H1 (cell line): ENCODE measurements at regions not wholly inside any gene's neighbourhood (a gene's known extent, or its start where the extent isn't known, plus 50 kb on each side); places are given as distances from the start of the nearest gene placed in this dataset.
A peak's percentile ranks its signal among the peaks of the same experiment; 100 is the strongest.

ENCODE experiments used
- CTCF ChIA-PET: fragments of 300-600 bp; sonication (Branson Sonifier 250); formaldehyde crosslinking; loops from one replicate; lab custom pipeline; 2021; ENCODE audit not compliant: partially characterized antibody; lab: Charles Lee
- POLR2A ChIA-PET: fragments of 300-600 bp; sonication (Branson Sonifier 250); formaldehyde crosslinking; loops from one replicate; lab custom pipeline; 2021; ENCODE audit warnings: inconsistent platforms; ENCODE audit not compliant: partially characterized antibody; lab: Charles Lee
- DNase-seq, 2 experiments: peaks; one replicate each; pipeline versions ENCODE4 v3.0.0 to v3.0.0-alpha.2; 2010 to 2022; ENCODE audit warnings: low spot score in 2 of 2, low read depth in 1 of 2, mixed read lengths in 1 of 2
- FAIRE-seq: peaks from 2 replicates; lab custom pipeline; 2011; peaks lifted over from hg19 to GRCh38; lab: Jason Lieb, UNC
- H2AFZ ChIP-seq: 2 replicates; pipeline ENCODE4 v1.8.1; 2012; ENCODE audit warnings: low read length, inconsistent platforms
- H2AK5ac ChIP-seq: 2 replicates; pipeline ENCODE4 v1.6.1; 2013; ENCODE audit warnings: low read depth, low read length
- H2BK120ac ChIP-seq: replicated peaks from 2 replicates; pipeline ENCODE3; 2013; ENCODE audit warnings: low read depth, low read length, inconsistent platforms
- H2BK12ac ChIP-seq: 2 replicates; pipeline ENCODE4 v1.6.1; 2013; ENCODE audit warnings: low read depth, low read length
- H2BK15ac ChIP-seq: 2 replicates; pipeline ENCODE4 v1.6.1; 2013; ENCODE audit warnings: low read length
- H2BK20ac ChIP-seq: 2 replicates; pipeline ENCODE4 v1.6.1; 2013; ENCODE audit warnings: low read length
- H2BK5ac ChIP-seq: 2 replicates; pipeline ENCODE4 v1.6.1; 2013; ENCODE audit warnings: low read depth, low read length
- H3K14ac ChIP-seq: 2 replicates; pipeline ENCODE4 v1.6.1; 2013; ENCODE audit warnings: inconsistent platforms; ENCODE audit not compliant: insufficient read length
- H3K18ac ChIP-seq: 2 replicates; pipeline ENCODE4 v1.6.1; 2013; ENCODE audit warnings: low read length; ENCODE audit errors: extremely low read depth
- H3K23ac ChIP-seq: 2 replicates; pipeline ENCODE4 v1.6.1; 2013; ENCODE audit warnings: inconsistent platforms; ENCODE audit not compliant: insufficient read length
- H3K23me2 ChIP-seq: 2 replicates; pipeline ENCODE4 v1.6.1; 2013; ENCODE audit warnings: low read depth, low read length
- H3K27ac ChIP-seq: 2 replicates; pipeline ENCODE4 v1.6.1; 2011; ENCODE audit warnings: low read depth, low read length, inconsistent platforms
- H3K27me3 ChIP-seq, 4 experiments: replicated peaks in 1 of 4; 1 replicate in 1 of 4; 2 replicates in 3 of 4; pipeline versions ENCODE4 v1.6.1 to v1.8.1; 2011 to 2013; ENCODE audit warnings: low read length in 3 of 4, mild to moderate bottlenecking in 3 of 4, inconsistent platforms in 2 of 4, mixed read lengths in 2 of 4, moderate library complexity in 1 of 4; ENCODE audit not compliant: control insufficient read depth in 3 of 4, insufficient read depth in 3 of 4; ENCODE audit errors: extremely low read depth in 1 of 4
- H3K36me3 ChIP-seq, 4 experiments: 2 replicates each; pipeline versions ENCODE4 v1.6.1 to v1.8.1; 2011 to 2013; ENCODE audit warnings: mild to moderate bottlenecking in 4 of 4, low read length in 3 of 4, moderate library complexity in 2 of 4, control low read depth in 1 of 4, inconsistent platforms in 1 of 4; ENCODE audit not compliant: insufficient read depth in 4 of 4, control insufficient read depth in 2 of 4
- H3K4ac ChIP-seq: replicated peaks from 2 replicates; pipeline ENCODE3; 2013; ENCODE audit warnings: low read length, low read depth, mixed read lengths, inconsistent platforms; ENCODE audit not compliant: insufficient read length
- H3K4me1 ChIP-seq, 4 experiments: replicated peaks in 1 of 4; 1 replicate in 1 of 4; 2 replicates in 3 of 4; pipeline versions ENCODE4 v1.6.1 to v1.8.1; 2011 to 2013; ENCODE audit warnings: low read length in 3 of 4, inconsistent platforms in 2 of 4, mixed read lengths in 1 of 4; ENCODE audit not compliant: insufficient read depth in 4 of 4, control insufficient read depth in 3 of 4
- H3K4me2 ChIP-seq, 2 experiments: 2 replicates each; pipeline versions ENCODE4 v1.6.1 to v1.8.1; 2011 to 2013; ENCODE audit warnings: low read depth in 2 of 2, low read length in 2 of 2, control low read depth in 1 of 2, inconsistent platforms in 1 of 2, mild to moderate bottlenecking in 1 of 2; ENCODE audit not compliant: insufficient read depth in 1 of 2
- H3K4me3 ChIP-seq, 4 experiments: fragments of 200-600, 300-600 bp in 1 of 4; sonication (generic), shearing (Covaris generic), sonication (Bioruptor Twin) in 1 of 4; 2 replicates each; pipeline versions ENCODE4 v1.5.1 to v1.8.1; 2011 to 2016; ENCODE audit warnings: low read length in 4 of 4, low read depth in 3 of 4, control low read depth in 2 of 4, inconsistent platforms in 2 of 4, mild to moderate bottlenecking in 2 of 4, mixed read lengths in 1 of 4, moderate library complexity in 1 of 4; ENCODE audit not compliant: insufficient read depth in 2 of 4; ENCODE audit errors: extremely low read depth in 1 of 4
- H3K56ac ChIP-seq: replicated peaks from 2 replicates; pipeline ENCODE3; 2013; ENCODE audit warnings: low read depth, mild to moderate bottlenecking, mixed read lengths, low read length, inconsistent platforms; ENCODE audit not compliant: insufficient read length
- H3K79me1 ChIP-seq: 2 replicates; pipeline ENCODE4 v1.6.1; 2013; ENCODE audit warnings: low read depth, low read length, control low read depth
- H3K79me2 ChIP-seq, 2 experiments: 2 replicates each; pipeline versions ENCODE4 v1.6.1 to v1.8.1; 2012 to 2013; ENCODE audit warnings: low read length in 2 of 2, mild to moderate bottlenecking in 2 of 2, inconsistent platforms in 1 of 2; ENCODE audit not compliant: insufficient read depth in 2 of 2, control insufficient read depth in 1 of 2
- H3K9ac ChIP-seq, 4 experiments: replicated peaks in 1 of 4; 1 replicate in 1 of 4; 2 replicates in 3 of 4; pipeline versions ENCODE4 v1.6.1 to v1.8.1; 2011 to 2013; ENCODE audit warnings: low read depth in 3 of 4, low read length in 3 of 4, control low read depth in 2 of 4, mild to moderate bottlenecking in 2 of 4, moderate library complexity in 2 of 4, inconsistent platforms in 1 of 4; ENCODE audit errors: extremely low read depth in 1 of 4
- H3K9me3 ChIP-seq, 2 experiments: 2 replicates each; pipeline versions ENCODE4 v1.6.1 to v1.8.1; 2012 to 2013; ENCODE audit warnings: mild to moderate bottlenecking in 2 of 2, moderate library complexity in 2 of 2, control low read depth in 1 of 2, inconsistent platforms in 1 of 2, low read depth in 1 of 2, low read length in 1 of 2, mixed read lengths in 1 of 2; ENCODE audit not compliant: insufficient read depth in 2 of 2
- H4K20me1 ChIP-seq, 2 experiments: replicated peaks in 1 of 2; 2 replicates each; pipeline versions ENCODE3 to v1.8.1; 2011 to 2013; ENCODE audit warnings: inconsistent platforms in 2 of 2, low read length in 2 of 2, mild to moderate bottlenecking in 1 of 2; ENCODE audit not compliant: insufficient read depth in 2 of 2, control insufficient read depth in 1 of 2
- H4K5ac ChIP-seq: 2 replicates; pipeline ENCODE4 v1.6.1; 2013; ENCODE audit warnings: low read length, low read depth, mixed read lengths, inconsistent platforms; ENCODE audit not compliant: insufficient read length
- H4K8ac ChIP-seq: 2 replicates; pipeline ENCODE4 v1.8.0; 2013; ENCODE audit warnings: mild to moderate bottlenecking, moderate library complexity, low read length, inconsistent platforms; ENCODE audit not compliant: insufficient read depth; ENCODE audit errors: extremely low read depth
- H4K91ac ChIP-seq: replicated peaks from 2 replicates; pipeline ENCODE3; 2013; ENCODE audit warnings: low read length, mixed read lengths, inconsistent platforms; ENCODE audit not compliant: insufficient read length
- EP300 ChIP-seq, 2 experiments: IDR thresholded peaks; 1 replicate in 1 of 2; 2 replicates in 1 of 2; pipeline ENCODE4 v1.6.1; 2011 to 2012; ENCODE audit warnings: low read depth in 2 of 2, low read length in 2 of 2, mild to moderate bottlenecking in 2 of 2, borderline replicate concordance in 1 of 2, inconsistent platforms in 1 of 2, moderate library complexity in 1 of 2
- SIRT6 ChIP-seq: IDR thresholded peaks from one replicate; pipeline ENCODE4 v1.7.1; 2012; ENCODE audit warnings: low read length, inconsistent platforms
- WGBS, 2 experiments: shearing (Covaris generic) in 1 of 2; methylation state at CpG; one replicate each; pipeline versions ENCODE4 v1.1.6 to v1.1.7; 2013 to 2015; ENCODE audit warnings: low lambda C conversion rate in 2 of 2, mixed read lengths in 2 of 2, inconsistent platforms in 1 of 2, low coverage in 1 of 2, missing lambda C conversion rate in 1 of 2; ENCODE audit not compliant: insufficient replicate concordance in 2 of 2, insufficient coverage in 1 of 2, insufficient read length in 1 of 2; ENCODE audit errors: extremely low coverage in 1 of 2, missing lambda C conversion rate in 1 of 2; 5-methylcytosine and 5-hydroxymethylcytosine counted together

DNA sequence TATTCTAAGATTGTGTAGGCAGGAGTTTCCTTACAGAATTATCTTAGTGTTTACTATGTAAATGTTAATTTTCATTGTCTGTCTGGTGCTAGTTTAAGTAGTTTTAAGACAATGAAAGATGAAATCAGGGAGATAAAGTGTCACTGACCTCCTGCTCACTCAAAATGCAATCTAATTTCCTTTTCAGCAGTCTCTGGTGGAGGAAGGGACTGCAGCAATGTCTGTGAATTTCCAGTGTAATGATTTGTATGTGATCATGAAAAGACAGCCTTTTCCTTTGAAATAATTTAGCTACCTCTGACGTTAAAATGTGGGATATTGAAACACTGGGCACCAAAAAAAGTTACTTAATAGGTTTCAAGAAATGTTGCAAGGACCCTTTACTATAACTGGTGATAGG lies 779.7 kb upstream of the FLRT2 start:
- no peak overlapping the region for H4K5ac ChIP-seq
- no peak overlapping the region for H4K8ac ChIP-seq
- DNase-seq (no peak), FAIRE-seq (no peak)
- 64% methylated on average over 1 of the region's 1 CpG; no CpG with 5 or more reads in 1 of the 2 experiments for WGBS, 2 experiments
- H2AFZ ChIP-seq = 0 out of 2 replicates have a peak overlapping the region, but pooled peaks have one; percentile 51
- H3K27me3 ChIP-seq = no peaks in the 10 kb centered on the region
- no peak overlapping the region for H3K23ac ChIP-seq
- H2BK5ac ChIP-seq = no peak overlapping the region
- no peak overlapping the region for H3K14ac ChIP-seq
- H3K36me3 ChIP-seq = no peaks in the 10 kb centered on the region
- peaks cover 0 to 6% (median 1%) of the 10 kb centered on the region in 4 experiments; a peak in 1 of 7 replicates for H3K4me1 ChIP-seq
- no peak overlapping the region for H2AK5ac ChIP-seq
- H3K9me3 ChIP-seq = no peaks in the 10 kb centered on the region
- no peak overlapping the region for H3K4me2 ChIP-seq
- H2BK12ac ChIP-seq = no peak overlapping the region
- no peaks in the 10 kb centered on the region for H4K20me1 ChIP-seq
- no peak overlapping the region for H3K56ac ChIP-seq
- no peak overlapping the region for H3K18ac ChIP-seq
- H3K4ac ChIP-seq = no peak overlapping the region
- no peak overlapping the region for H3K9ac ChIP-seq
- H3K23me2 ChIP-seq = no peaks in the 10 kb centered on the region
- H3K79me2 ChIP-seq = no peaks in the 10 kb centered on the region
- no peak overlapping the region for H3K27ac ChIP-seq
- no peak overlapping the region for H2BK120ac ChIP-seq
- no peak overlapping the region for H4K91ac ChIP-seq
- POLR2A ChIA-PET = no interaction called here
- no peak overlapping the region for H3K4me3 ChIP-seq
- no peak overlapping the region for H2BK15ac ChIP-seq
- no peak overlapping the region for H2BK20ac ChIP-seq
- no peaks in the 10 kb centered on the region for H3K79me1 ChIP-seq
- CTCF ChIA-PET = no interaction called here
- TF ChIP-seq EP300 (IDR thresholded peaks at IDR 0.05; ENCODE audit: borderline replicate concordance in 1 of 2, low read depth in 2 of 2, low read length in 2 of 2) (no peak), SIRT6 (no peak)
